Bronchial epithelial cell (primary cell): ENCODE measurements at regions not wholly inside any gene's neighbourhood (a gene's known extent, or its start where the extent isn't known, plus 50 kb on each side); places are given as distances from the start of the nearest gene placed in this dataset.

Source experiments
- DNase-seq: peaks from one replicate; pipeline ENCODE4 v3.0.0-alpha.2; 2010; ENCODE audit warnings: low read depth
- FAIRE-seq: peaks from 2 replicates; lab custom pipeline; 2011; peaks lifted over from hg19 to GRCh38; lab: Jason Lieb, UNC
- H3K27me3 ChIP-seq: 2 replicates; pipeline ENCODE4 v1.5.1; 2011; ENCODE audit warnings: low read length; ENCODE audit not compliant: control insufficient read depth, insufficient read depth
- H3K36me3 ChIP-seq: 2 replicates; pipeline ENCODE4 v1.5.1; 2011; ENCODE audit warnings: low read length; ENCODE audit not compliant: control insufficient read depth, insufficient read depth
- H3K4me3 ChIP-seq: 2 replicates; pipeline ENCODE4 v1.5.1; 2011; ENCODE audit warnings: mild to moderate bottlenecking, low read depth, low read length, control low read depth
- CTCF ChIP-seq: IDR thresholded peaks from 2 replicates; pipeline ENCODE4 v1.5.1; 2011; ENCODE audit warnings: mild to moderate bottlenecking, moderate library complexity, low read length, control low read depth, inconsistent platforms; ENCODE audit not compliant: insufficient read depth, severe bottlenecking

- TF ChIP-seq CTCF: no peak
- H3K27me3 ChIP-seq: no peaks in the 10 kb centered on the region
- H3K4me3 ChIP-seq: no peak overlapping the region
- no peak for DNase-seq
- no peak for FAIRE-seq
- H3K36me3 ChIP-seq: no peaks in the 10 kb centered on the region
Measured at GRCh38 chr4:4668355-4669210, 126.7 kb upstream of the STX18 start.

- no peak for TF ChIP-seq CTCF
- Histone ChIP-seq H3K36me3 (no peaks in the 10 kb centered on the region), H3K27me3 (no peaks in the 10 kb centered on the region), H3K4me3 (no peak overlapping the region)
- DNase-seq (no peak), FAIRE-seq (no peak)
Measured at GRCh38 chr4:4667622-4668081, 125.8 kb upstream of the STX18 start.

GRCh38 chr4:4666693-4667621, 125.1 kb upstream of the STX18 start:
- Histone ChIP-seq H3K36me3 (no peaks in the 10 kb centered on the region), H3K27me3 (no peaks in the 10 kb centered on the region), H3K4me3 (no peak overlapping the region)
- FAIRE-seq (no peak), DNase-seq (no peak)
- no peak for TF ChIP-seq CTCF

- Histone ChIP-seq H3K27me3 (no peaks in the 10 kb centered on the region), H3K36me3 (no peaks in the 10 kb centered on the region), H3K4me3 (no peak overlapping the region)
- DNase-seq (no peak), FAIRE-seq (no peak)
- TF ChIP-seq CTCF: no peak
Measured at GRCh38 chr4:4666187-4666586, 124.3 kb upstream of the STX18 start.

GRCh38 chr4:4664234-4664633, 122.4 kb upstream of the STX18 start:
- no peak for TF ChIP-seq CTCF
- Histone ChIP-seq H3K36me3 (no peaks in the 10 kb centered on the region), H3K27me3 (no peaks in the 10 kb centered on the region), H3K4me3 (no peak overlapping the region)
- FAIRE-seq (no peak), DNase-seq (no peak)
